Testis (tissue), 2 donors: ENCODE measurements at regions not wholly inside any gene's neighbourhood (a gene's known extent, or its start where the extent isn't known, plus 50 kb on each side); places are given as distances from the start of the nearest gene placed in this dataset.

Source experiments
- DNase-seq: peaks from one replicate; pipeline ENCODE4 v3.0.0-alpha.2; 2019
- H3K27ac ChIP-seq, 2 donors: fragments of 200-600 bp; sonication (generic); one replicate each; pipeline ENCODE4 v1.5.1; 2019
- H3K27me3 ChIP-seq: fragments of 200-600 bp; sonication (generic); one replicate; pipeline ENCODE4 v1.5.1; 2019
- H3K36me3 ChIP-seq: fragments of 200-600 bp; sonication (generic); one replicate; pipeline ENCODE4 v1.5.1; 2017; ENCODE audit warnings: low read depth; ENCODE audit errors: missing control alignments
- H3K4me1 ChIP-seq: fragments of 200-600 bp; sonication (generic); one replicate; pipeline ENCODE4 v1.5.1; 2019
- H3K4me3 ChIP-seq, 2 donors: fragments of 200-600 bp; sonication (generic); one replicate each; pipeline ENCODE4 v1.5.1; 2017 to 2019
- H3K9me3 ChIP-seq: fragments of 200-600 bp; sonication (generic); one replicate; pipeline ENCODE4 v1.5.1; 2017
- CTCF ChIP-seq, 3 experiments: fragments of 450-650 bp in 2 of 3; fragments of 200-600 bp in 1 of 3; sonication (generic) in 1 of 3; IDR thresholded peaks; one replicate each; pipeline ENCODE4 v1.5.1; 2016 to 2019; ENCODE audit warnings: antibody characterized with exemption in 3 of 3, mild to moderate bottlenecking in 2 of 3, moderate library complexity in 1 of 3
- POLR2A ChIP-seq: fragments of 450-650 bp; IDR thresholded peaks from one replicate; pipeline ENCODE4 v1.6.1; 2017; ENCODE audit warnings: antibody characterized with exemption, mild to moderate bottlenecking, moderate library complexity
- WGBS, 2 donors: methylation state at CpG; one replicate each; pipeline ENCODE4 v1.1.5; 2018; 5-methylcytosine and 5-hydroxymethylcytosine counted together
- intact Hi-C: fragments of 100-400 bp; cut with DNase I; formaldehyde crosslinking; loops from one replicate; pipeline ENCODE4 v1.15.1; 2023; ENCODE audit warnings: low total_unique reads

GRCh38 chr11:97463891-97464290, 1074.1 kb downstream of the JRKL start:
- intact Hi-C loops, result no loop called here
- DNase-seq, result no peak
- no peaks in the 10 kb centered on the region for H3K27me3 ChIP-seq
- no peaks in the 10 kb centered on the region for H3K36me3 ChIP-seq
- TF ChIP-seq POLR2A (no peak), CTCF (IDR thresholded peaks at IDR 0.05) (no peak)
- H3K4me1 ChIP-seq, result no peaks in the 10 kb centered on the region
- H3K9me3 ChIP-seq, result no peaks in the 10 kb centered on the region
- H3K27ac ChIP-seq, result no peak overlapping the region
- 38 to 55% methylated on average over 1 of the region's 1 CpG for WGBS, 2 donors
- no peak overlapping the region for H3K4me3 ChIP-seq

DNA sequence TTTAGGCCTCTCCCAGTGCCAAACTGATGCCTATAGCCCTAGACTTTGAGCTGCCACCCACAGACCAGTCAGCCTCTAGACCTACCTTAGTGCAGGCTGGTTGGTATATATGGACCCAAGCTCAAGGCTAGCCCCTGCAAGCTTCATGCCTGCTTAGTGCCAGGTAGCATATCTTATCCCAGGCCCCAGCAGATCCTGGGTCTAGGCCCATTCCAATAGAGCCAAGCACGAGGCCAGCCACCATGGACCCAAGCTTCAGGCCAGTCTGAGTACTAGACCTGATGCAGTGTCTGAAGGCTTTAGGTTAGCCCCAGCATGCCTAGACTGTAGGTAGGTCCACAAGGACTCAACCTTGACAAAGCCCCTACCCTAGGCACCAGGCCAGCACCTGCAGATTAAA, 1081.7 kb downstream of the JRKL start:
- Histone ChIP-seq H3K36me3 (no peaks in the 10 kb centered on the region), H3K4me1 (no peaks in the 10 kb centered on the region), H3K27ac (no peak overlapping the region), H3K4me3 (no peak overlapping the region), H3K27me3 (no peaks in the 10 kb centered on the region), H3K9me3 (no peaks in the 10 kb centered on the region)
- intact Hi-C loops, result no loop called here
- TF ChIP-seq POLR2A (no peak), CTCF (IDR thresholded peaks at IDR 0.05) (no peak)
- no peak for DNase-seq
- WGBS, 2 donors, result 100% methylated on average over 1 of the region's 1 CpG

DNA sequence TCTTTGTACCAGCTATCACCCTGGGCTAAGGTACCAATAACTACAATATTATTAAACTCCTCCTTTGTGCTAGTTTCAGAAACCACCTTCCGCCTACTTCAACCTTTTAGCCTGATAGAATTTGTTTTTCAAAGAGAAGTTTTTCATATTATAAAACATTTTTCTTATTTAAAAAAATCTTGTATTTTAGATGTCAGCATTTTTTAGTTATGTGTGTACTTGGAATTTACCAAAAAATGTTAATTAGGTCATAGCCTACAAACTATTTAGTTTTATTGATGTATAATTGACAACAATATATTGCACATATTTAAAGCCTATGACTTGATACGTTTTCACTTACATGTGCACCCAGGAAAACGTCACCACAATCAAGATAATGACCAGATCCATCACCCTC, 1097.6 kb downstream of the JRKL start:
- no peaks in the 10 kb centered on the region for H3K4me1 ChIP-seq
- no peak overlapping the region for H3K4me3 ChIP-seq
- no peaks in the 10 kb centered on the region for H3K9me3 ChIP-seq
- intact Hi-C loops, result no loop called here
- TF ChIP-seq CTCF (IDR thresholded peaks at IDR 0.05) (no peak), POLR2A (no peak)
- no peak for DNase-seq
- no peaks in the 10 kb centered on the region for H3K36me3 ChIP-seq
- no peaks in the 10 kb centered on the region for H3K27me3 ChIP-seq
- no peak overlapping the region for H3K27ac ChIP-seq
- WGBS, 2 donors, result 69 to 79% methylated on average over 3 of the region's 3 CpGs

GRCh38 chr11:97498891-97499290, 1109.1 kb downstream of the JRKL start:
- Histone ChIP-seq H3K4me3 (no peak overlapping the region), H3K4me1 (no peaks in the 10 kb centered on the region), H3K27me3 (no peaks in the 10 kb centered on the region), H3K27ac (no peak overlapping the region), H3K9me3 (no peaks in the 10 kb centered on the region), H3K36me3 (no peaks in the 10 kb centered on the region)
- WGBS, 2 donors, result 77 to 94% methylated on average over 2 of the region's 2 CpGs
- no peak for DNase-seq
- TF ChIP-seq CTCF (IDR thresholded peaks at IDR 0.05), result no peak
- TF ChIP-seq POLR2A, result no peak
- intact Hi-C loops, result no loop called here

DNA sequence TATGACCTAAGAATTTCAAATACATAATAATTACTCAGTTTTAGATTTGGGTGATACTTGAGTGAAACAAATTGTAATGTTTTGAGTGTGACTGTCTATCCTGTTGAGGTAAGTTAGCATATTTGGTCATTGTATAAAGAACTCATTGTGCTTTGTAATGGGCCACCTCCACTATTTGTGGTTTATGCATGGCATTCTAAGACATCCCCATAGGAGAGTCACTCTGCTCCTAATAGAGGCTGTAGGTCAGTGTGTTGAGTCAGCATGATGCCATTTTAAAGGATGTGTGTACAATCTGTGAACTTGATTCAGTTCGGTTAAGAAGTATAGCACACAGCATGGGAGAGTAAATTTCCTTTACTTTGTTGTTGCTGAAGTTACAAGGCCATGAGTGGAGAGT, 1112.4 kb downstream of the JRKL start:
- no peak for DNase-seq
- H3K9me3 ChIP-seq, result no peaks in the 10 kb centered on the region
- no peaks in the 10 kb centered on the region for H3K36me3 ChIP-seq
- TF ChIP-seq POLR2A (no peak), CTCF (IDR thresholded peaks at IDR 0.05) (no peak)
- H3K27me3 ChIP-seq, result no peaks in the 10 kb centered on the region
- no peak overlapping the region for H3K4me3 ChIP-seq
- no peak overlapping the region for H3K27ac ChIP-seq
- no peaks in the 10 kb centered on the region for H3K4me1 ChIP-seq
- intact Hi-C loops, result no loop called here
- 81 to 92% methylated on average over 1 of the region's 1 CpG for WGBS, 2 donors
